ENCODE measurements at regions not wholly inside any gene's neighbourhood (a gene's known extent, or its start where the extent isn't known, plus 50 kb on each side); places are given as distances from the start of the nearest gene placed in this dataset.

DNA sequence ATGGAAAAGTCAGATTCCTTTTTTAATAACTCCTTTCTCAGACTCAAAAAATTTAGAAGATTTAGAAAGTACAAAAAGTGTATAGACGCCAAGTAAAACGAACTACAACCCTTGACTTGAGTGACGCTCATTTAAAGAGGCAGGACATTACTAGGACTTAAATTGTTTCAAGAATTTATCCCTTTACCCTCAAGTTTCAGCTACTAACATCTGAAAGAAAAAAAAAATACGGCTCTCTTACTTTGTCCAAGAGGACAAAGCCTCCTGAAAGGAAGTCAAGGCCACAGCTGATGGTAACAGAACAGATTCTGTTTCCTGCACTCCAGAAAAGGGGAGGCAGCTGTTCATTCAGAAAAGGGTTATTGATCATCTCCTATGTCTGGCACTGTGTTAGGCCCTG is 57.6 kb upstream of the PKDCC start:
- ChIA-PET CTCF (no interaction called here), POLR2A (no interaction called here)
- Mint-ChIP-seq H3K4me3 (no peak overlapping the region), H3K36me3 (ENCODE audit: low read depth) (no peaks in the 10 kb centered on the region), H3K9me3 (peaks cover 3% of the 10 kb centered on the region), H3K27ac (no peak overlapping the region), H3K4me1 (no peaks in the 10 kb centered on the region), H3K27me3 (peaks cover 19% of the 10 kb centered on the region)
- DNase-seq = no peak

DNA sequence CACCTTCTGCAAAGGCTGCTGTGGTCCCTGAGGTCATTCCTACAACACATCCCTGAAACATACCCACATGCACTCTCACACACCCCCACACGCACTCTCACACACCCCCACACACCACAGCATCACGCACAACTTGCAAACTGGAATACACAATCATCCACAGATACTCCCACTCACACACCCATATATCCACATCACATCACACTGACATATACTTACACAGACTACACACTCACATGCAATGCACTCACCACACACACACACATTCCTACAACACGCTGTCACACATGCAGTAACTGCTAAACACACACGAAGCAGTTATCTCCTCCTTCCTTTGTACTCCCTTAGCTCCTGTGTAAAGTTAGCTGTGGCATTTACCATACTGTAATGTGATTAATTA is 57.1 kb upstream of the PKDCC start:
- DNase-seq = no peak
- Mint-ChIP-seq H3K4me3 (no peak overlapping the region), H3K27me3 (peaks cover 19% of the 10 kb centered on the region), H3K9me3 (peaks cover 3% of the 10 kb centered on the region), H3K27ac (no peak overlapping the region), H3K36me3 (ENCODE audit: low read depth) (no peaks in the 10 kb centered on the region), H3K4me1 (no peaks in the 10 kb centered on the region)
- ChIA-PET CTCF (no interaction called here), POLR2A (no interaction called here)

- POLR2A ChIA-PET = no interaction called here
- peaks cover 17% of the 10 kb centered on the region for H3K27me3 Mint-ChIP-seq
These were observed 55.7 kb upstream of the PKDCC start for GRCh38 chr2:41992056-41992642.

GRCh38 chr2:41992671-41993434 is 55.0 kb upstream of the PKDCC start:
- CTCF ChIA-PET = no interaction called here
- Mint-ChIP-seq H3K36me3 (ENCODE audit: low read depth) (no peaks in the 10 kb centered on the region), H3K4me1 (no peaks in the 10 kb centered on the region), H3K9me3 (peaks cover 3% of the 10 kb centered on the region), H3K27me3 (peaks cover 12% of the 10 kb centered on the region), H3K27ac (no peak overlapping the region), H3K4me3 (no peak overlapping the region)
- POLR2A ChIA-PET = no interaction called here
- no peak for DNase-seq

More at GRCh38 chr2:41992056-41992642, 55.7 kb upstream of the PKDCC start:
- H3K27ac Mint-ChIP-seq = no peak overlapping the region
- H3K4me1 Mint-ChIP-seq = no peaks in the 10 kb centered on the region
- DNase-seq = no peak
- H3K36me3 Mint-ChIP-seq (ENCODE audit: low read depth) = no peaks in the 10 kb centered on the region
- CTCF ChIA-PET = no interaction called here
- no peak overlapping the region for H3K4me3 Mint-ChIP-seq
- H3K9me3 Mint-ChIP-seq = peaks cover 3% of the 10 kb centered on the region

GRCh38 chr2:41993435-41993925 is 54.3 kb upstream of the PKDCC start:
- Mint-ChIP-seq H3K9me3 (peaks cover 3% of the 10 kb centered on the region), H3K27ac (no peak overlapping the region), H3K4me1 (no peaks in the 10 kb centered on the region), H3K36me3 (ENCODE audit: low read depth) (no peaks in the 10 kb centered on the region), H3K27me3 (peaks cover 11% of the 10 kb centered on the region), H3K4me3 (no peak overlapping the region)
- POLR2A ChIA-PET = interaction anchor here (0.6 kb wide), 1 partner anchor 266 kb away, joined by 3 read pairs; no protein-coding TSS in a partner anchor
- CTCF ChIA-PET = no interaction called here
- no peak for DNase-seq

GRCh38 chr2:41994233-41994637 is 53.6 kb upstream of the PKDCC start:
- DNase-seq = no peak
- H3K4me1 Mint-ChIP-seq = no peaks in the 10 kb centered on the region
- H3K36me3 Mint-ChIP-seq (ENCODE audit: low read depth) = no peaks in the 10 kb centered on the region
- ChIA-PET POLR2A (interaction anchor here (0.6 kb wide), 1 partner anchor 265 kb away, joined by 3 read pairs; no protein-coding TSS in a partner anchor), CTCF (no interaction called here)
- peaks cover 10% of the 10 kb centered on the region for H3K27me3 Mint-ChIP-seq
- no peak overlapping the region for H3K4me3 Mint-ChIP-seq
- H3K27ac Mint-ChIP-seq = no peak overlapping the region
- peaks cover 3% of the 10 kb centered on the region for H3K9me3 Mint-ChIP-seq

- CTCF ChIA-PET = no interaction called here
- POLR2A ChIA-PET = no interaction called here
These were observed 53.2 kb upstream of the PKDCC start for GRCh38 chr2:41994661-41995060.

DNA sequence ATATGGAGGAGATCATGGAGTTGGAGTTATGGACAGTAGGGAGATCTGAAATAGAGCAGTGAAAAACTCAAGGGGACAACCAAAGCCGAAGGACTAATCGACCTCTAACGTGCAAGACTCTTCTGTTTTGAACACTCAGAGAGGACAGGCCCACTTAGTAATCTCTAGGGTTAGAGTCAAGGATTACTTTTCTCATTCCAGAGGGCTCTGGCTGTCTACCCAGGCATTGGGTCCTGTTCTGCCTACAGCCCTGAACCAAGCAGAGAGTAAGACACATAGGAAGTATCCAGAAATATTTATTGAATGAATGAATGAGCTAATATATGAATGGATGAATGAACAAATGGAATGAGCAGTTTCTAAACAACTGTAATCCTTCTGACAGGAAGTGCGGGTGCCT is 50.3 kb upstream of the PKDCC start:
- Mint-ChIP-seq H3K4me3 (no peak overlapping the region), H3K27ac (no peak overlapping the region), H3K27me3 (peaks cover 4% of the 10 kb centered on the region), H3K36me3 (ENCODE audit: low read depth) (no peaks in the 10 kb centered on the region), H3K9me3 (peaks cover 3% of the 10 kb centered on the region), H3K4me1 (no peaks in the 10 kb centered on the region)
- no peak for DNase-seq
- ChIA-PET CTCF (no interaction called here), POLR2A (no interaction called here)

More at GRCh38 chr2:41994661-41995060, 53.2 kb upstream of the PKDCC start:
- no peak for DNase-seq
- no peak overlapping the region for H3K4me3 Mint-ChIP-seq
- H3K36me3 Mint-ChIP-seq (ENCODE audit: low read depth) = no peaks in the 10 kb centered on the region
- H3K4me1 Mint-ChIP-seq = no peaks in the 10 kb centered on the region
- peaks cover 3% of the 10 kb centered on the region for H3K9me3 Mint-ChIP-seq
- H3K27me3 Mint-ChIP-seq = peaks cover 6% of the 10 kb centered on the region
- H3K27ac Mint-ChIP-seq = no peak overlapping the region

All from activated CD4-positive, alpha-beta memory T cell treated with anti-CD3 and anti-CD28 coated beads, Interleukin-2, amount 10 ng/mL, durations not matched to agents 7 days and 5 days (primary cell).